ENCODE measurements at regions not wholly inside any gene's neighbourhood (a gene's known extent, or its start where the extent isn't known, plus 50 kb on each side); places are given as distances from the start of the nearest gene placed in this dataset.
"Not testable (repeated sequence)": the region's sequence is repeated elsewhere in the genome, so short reads cannot be mapped to it uniquely, and the experiment has no call there.

DNA sequence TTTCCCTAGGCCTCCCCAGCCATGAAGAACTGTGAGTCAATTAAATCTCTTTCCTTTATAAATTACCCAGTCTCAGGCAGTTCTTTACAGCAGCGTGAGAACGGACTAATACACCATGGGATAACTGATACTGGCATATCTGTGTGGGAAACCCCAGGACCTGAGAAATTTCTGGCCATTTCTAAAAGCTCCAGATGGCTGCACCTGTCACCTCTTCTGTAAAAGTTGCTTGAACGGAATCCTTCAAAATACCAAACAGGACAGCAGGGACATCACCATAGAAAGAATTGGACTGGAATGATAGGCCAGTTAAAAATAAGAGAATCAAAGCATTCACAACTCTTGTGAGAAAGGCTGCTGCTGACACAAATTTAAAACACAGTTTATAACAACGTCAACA lies 134.0 kb upstream of the FOXD4L5 start:
- TF ChIP-seq, protein P1, sequence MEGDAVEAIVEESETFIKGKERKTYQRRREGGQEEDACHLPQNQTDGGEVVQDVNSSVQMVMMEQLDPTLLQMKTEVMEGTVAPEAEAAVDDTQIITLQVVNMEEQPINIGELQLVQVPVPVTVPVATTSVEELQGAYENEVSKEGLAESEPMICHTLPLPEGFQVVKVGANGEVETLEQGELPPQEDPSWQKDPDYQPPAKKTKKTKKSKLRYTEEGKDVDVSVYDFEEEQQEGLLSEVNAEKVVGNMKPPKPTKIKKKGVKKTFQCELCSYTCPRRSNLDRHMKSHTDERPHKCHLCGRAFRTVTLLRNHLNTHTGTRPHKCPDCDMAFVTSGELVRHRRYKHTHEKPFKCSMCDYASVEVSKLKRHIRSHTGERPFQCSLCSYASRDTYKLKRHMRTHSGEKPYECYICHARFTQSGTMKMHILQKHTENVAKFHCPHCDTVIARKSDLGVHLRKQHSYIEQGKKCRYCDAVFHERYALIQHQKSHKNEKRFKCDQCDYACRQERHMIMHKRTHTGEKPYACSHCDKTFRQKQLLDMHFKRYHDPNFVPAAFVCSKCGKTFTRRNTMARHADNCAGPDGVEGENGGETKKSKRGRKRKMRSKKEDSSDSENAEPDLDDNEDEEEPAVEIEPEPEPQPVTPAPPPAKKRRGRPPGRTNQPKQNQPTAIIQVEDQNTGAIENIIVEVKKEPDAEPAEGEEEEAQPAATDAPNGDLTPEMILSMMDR (IDR thresholded peaks at IDR 0.05; ENCODE audit: low read length), result not testable (repeated sequence)
- TF ChIP-seq EZH2 (optimal IDR thresholded peaks at IDR 0.05; ENCODE audit: low read depth, low read length); EZH2phosphoT487 (IDR thresholded peaks at IDR 0.05; ENCODE audit: low read length): not testable (repeated sequence)

All from MM.1S (cell line).